ENCODE measurements at regions not wholly inside any gene's neighbourhood (a gene's known extent, or its start where the extent isn't known, plus 50 kb on each side); places are given as distances from the start of the nearest gene placed in this dataset.

DNA sequence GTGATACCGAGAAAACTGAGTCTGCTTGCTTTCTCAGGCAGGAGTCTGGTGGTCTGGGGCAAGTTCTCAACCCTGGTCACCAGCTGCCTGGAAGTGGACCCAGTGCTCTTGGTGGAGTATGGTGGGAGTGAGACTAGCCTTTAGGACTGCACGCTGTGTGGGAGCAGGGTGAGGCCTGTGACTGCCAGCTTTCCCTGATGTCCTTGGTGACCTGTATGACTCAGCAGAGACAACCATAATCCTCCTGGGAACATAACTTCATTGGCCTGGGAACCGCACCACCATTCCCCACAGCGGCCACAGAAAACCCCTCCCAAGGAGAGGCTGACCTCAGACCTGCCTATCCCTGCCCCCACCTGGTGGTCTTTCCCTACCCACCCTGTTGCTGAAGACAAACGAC lies 139.5 kb upstream of the CHRM2 start:
- 63 to 83% (median 81%) methylated on average over 5 of the region's 5 CpGs for WGBS, 5 donors
- TF ChIP-seq POLR2A (IDR thresholded peaks at IDR 0.05) (no peak), POLR2AphosphoS5 (IDR thresholded peaks at IDR 0.05) (no peak), EP300 (IDR thresholded peaks at IDR 0.05) (no peak)
- TF ChIP-seq, protein P1, sequence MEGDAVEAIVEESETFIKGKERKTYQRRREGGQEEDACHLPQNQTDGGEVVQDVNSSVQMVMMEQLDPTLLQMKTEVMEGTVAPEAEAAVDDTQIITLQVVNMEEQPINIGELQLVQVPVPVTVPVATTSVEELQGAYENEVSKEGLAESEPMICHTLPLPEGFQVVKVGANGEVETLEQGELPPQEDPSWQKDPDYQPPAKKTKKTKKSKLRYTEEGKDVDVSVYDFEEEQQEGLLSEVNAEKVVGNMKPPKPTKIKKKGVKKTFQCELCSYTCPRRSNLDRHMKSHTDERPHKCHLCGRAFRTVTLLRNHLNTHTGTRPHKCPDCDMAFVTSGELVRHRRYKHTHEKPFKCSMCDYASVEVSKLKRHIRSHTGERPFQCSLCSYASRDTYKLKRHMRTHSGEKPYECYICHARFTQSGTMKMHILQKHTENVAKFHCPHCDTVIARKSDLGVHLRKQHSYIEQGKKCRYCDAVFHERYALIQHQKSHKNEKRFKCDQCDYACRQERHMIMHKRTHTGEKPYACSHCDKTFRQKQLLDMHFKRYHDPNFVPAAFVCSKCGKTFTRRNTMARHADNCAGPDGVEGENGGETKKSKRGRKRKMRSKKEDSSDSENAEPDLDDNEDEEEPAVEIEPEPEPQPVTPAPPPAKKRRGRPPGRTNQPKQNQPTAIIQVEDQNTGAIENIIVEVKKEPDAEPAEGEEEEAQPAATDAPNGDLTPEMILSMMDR (IDR thresholded peaks at IDR 0.05): no peak
- Histone ChIP-seq H3K36me3 (no peaks in the 10 kb centered on the region), H3K27me3 (no peaks in the 10 kb centered on the region), H3K9me3 (peaks cover 0 to 15% (median 0%) of the 10 kb centered on the region in 4 donors), H3K27ac (no peak overlapping the region), H3K4me1 (no peaks in the 10 kb centered on the region), H3K4me3 (no peak overlapping the region)
- DNase-seq: no peak
- intact Hi-C loops (cut with DNase I; ENCODE audit: low total_unique reads): no loop called here

DNA sequence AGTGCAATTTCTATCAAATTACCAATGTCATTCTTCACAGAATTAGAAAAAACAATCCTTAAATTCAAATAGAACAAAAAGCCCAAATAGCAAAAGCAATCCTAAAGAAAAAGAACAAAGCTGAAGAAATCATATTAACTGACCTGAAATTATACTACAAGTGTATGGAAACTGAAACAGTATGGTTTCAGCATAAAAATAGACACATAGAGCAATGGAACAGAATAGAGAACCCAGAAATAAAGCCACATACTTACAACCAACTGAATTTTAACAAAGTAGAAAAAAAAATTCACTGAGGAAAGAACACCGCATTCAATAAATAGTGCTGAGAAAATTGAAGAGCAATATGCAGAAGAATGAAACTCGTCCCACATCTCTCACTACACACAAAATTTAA lies 142.0 kb upstream of the CHRM2 start:
- Histone ChIP-seq H3K9me3 (peaks cover 0 to 9% (median 0%) of the 10 kb centered on the region in 4 donors), H3K36me3 (no peaks in the 10 kb centered on the region), H3K27ac (no peak overlapping the region), H3K4me3 (no peak overlapping the region), H3K27me3 (no peaks in the 10 kb centered on the region), H3K4me1 (no peaks in the 10 kb centered on the region)
- no peak for TF ChIP-seq EP300 (IDR thresholded peaks at IDR 0.05)
- no peak for TF ChIP-seq POLR2AphosphoS5 (IDR thresholded peaks at IDR 0.05)
- no peak for TF ChIP-seq POLR2A (IDR thresholded peaks at IDR 0.05)
- TF ChIP-seq, protein P1 (IDR thresholded peaks at IDR 0.05): no peak
- WGBS, 5 donors: 59 to 71% (median 65%) methylated on average over 2 of the region's 2 CpGs
- no peak for DNase-seq
- intact Hi-C loops (cut with DNase I; ENCODE audit: low total_unique reads): no loop called here

DNA sequence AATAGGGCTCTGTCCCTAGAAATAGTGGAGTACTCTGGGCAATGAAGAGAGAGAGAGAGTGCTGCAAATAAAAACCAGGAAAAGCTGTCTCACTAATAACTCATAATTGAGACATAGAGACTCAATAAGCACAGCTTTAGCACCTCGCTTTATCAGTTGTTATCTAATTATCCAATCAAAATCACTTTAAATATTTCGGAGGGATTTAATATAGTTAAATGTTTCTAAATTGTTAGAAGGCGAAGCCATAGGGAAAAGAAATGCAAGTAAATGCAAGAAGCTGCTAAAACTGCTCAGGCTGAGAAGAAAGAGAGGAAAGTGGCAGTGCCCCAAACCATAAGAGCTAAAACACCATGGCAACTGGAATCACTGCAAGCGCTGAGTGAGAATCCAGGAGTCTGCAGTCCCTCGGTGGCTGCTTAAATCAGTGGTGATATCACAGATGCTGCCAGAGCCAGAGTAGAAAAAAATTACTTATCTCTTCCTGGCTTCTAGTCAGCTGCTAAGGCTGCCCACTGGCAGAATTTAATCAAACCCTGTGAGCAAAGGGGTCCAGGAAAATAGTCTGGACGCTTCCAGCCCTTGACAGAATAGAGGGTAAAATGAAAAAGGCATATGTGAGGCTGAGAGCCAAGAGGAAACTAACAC lies 150.4 kb upstream of the CHRM2 start:
- Histone ChIP-seq H3K4me3 (no peak overlapping the region), H3K36me3 (no peaks in the 10 kb centered on the region), H3K27me3 (no peaks in the 10 kb centered on the region), H3K4me1 (no peaks in the 10 kb centered on the region), H3K9me3 (no peaks in the 10 kb centered on the region), H3K27ac (no peak overlapping the region)
- no peak for TF ChIP-seq POLR2A (IDR thresholded peaks at IDR 0.05)
- TF ChIP-seq, protein P1 (IDR thresholded peaks at IDR 0.05): no peak
- TF ChIP-seq EP300 (IDR thresholded peaks at IDR 0.05): no peak
- no peak for TF ChIP-seq POLR2AphosphoS5 (IDR thresholded peaks at IDR 0.05)
- intact Hi-C loops (cut with DNase I; ENCODE audit: low total_unique reads): no loop called here
- 69 to 79% (median 77%) methylated on average over 6 of the region's 6 CpGs for WGBS, 5 donors
- DNase-seq: no peak

DNA sequence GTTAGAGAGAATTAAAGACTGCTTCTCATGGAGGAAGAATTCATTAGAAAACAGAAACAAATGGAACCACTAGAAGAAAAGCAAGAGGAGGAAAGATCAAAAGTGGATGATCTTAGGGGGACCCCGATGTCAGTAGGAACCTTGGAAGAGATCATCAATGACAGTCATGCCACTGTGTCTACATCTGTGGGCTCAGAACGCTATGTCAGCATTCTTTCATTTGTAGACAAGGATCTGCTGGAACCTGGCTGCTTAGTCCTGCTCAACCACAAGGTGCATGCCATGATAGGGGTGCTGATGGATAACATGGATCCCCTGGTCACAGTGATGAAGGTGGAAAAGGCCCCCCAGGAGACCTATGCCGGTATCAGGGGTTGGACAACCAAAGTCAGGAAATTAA lies 154.4 kb upstream of the CHRM2 start:
- no peak for TF ChIP-seq POLR2AphosphoS5 (IDR thresholded peaks at IDR 0.05)
- TF ChIP-seq, protein P1 (IDR thresholded peaks at IDR 0.05): no peak
- no peak for TF ChIP-seq POLR2A (IDR thresholded peaks at IDR 0.05)
- no peak for TF ChIP-seq EP300 (IDR thresholded peaks at IDR 0.05)
- no peak overlapping the region for H3K27ac ChIP-seq
- no peaks in the 10 kb centered on the region for H3K4me1 ChIP-seq
- DNase-seq: no peak
- H3K4me3 ChIP-seq: no peak overlapping the region
- no peaks in the 10 kb centered on the region for H3K36me3 ChIP-seq
- H3K9me3 ChIP-seq: no peaks in the 10 kb centered on the region
- H3K27me3 ChIP-seq: no peaks in the 10 kb centered on the region
- intact Hi-C loops (cut with DNase I; ENCODE audit: low total_unique reads): no loop called here
- WGBS, 5 donors: 83 to 95% (median 90%) methylated on average over 3 of the region's 3 CpGs

Measured in stomach (tissue), 8 donors.